NOMO-1 treated with DMSO at 0.1 percent for 48 hours (cell line): ENCODE measurements at regions not wholly inside any gene's neighbourhood (a gene's known extent, or its start where the extent isn't known, plus 50 kb on each side); places are given as distances from the start of the nearest gene placed in this dataset.

Source experiments
- DNase-seq: peaks from one replicate; lab custom pipeline; 2025; ENCODE audit not compliant: unreplicated experiment; lab: John Stamatoyannopoulos, UW

DNA sequence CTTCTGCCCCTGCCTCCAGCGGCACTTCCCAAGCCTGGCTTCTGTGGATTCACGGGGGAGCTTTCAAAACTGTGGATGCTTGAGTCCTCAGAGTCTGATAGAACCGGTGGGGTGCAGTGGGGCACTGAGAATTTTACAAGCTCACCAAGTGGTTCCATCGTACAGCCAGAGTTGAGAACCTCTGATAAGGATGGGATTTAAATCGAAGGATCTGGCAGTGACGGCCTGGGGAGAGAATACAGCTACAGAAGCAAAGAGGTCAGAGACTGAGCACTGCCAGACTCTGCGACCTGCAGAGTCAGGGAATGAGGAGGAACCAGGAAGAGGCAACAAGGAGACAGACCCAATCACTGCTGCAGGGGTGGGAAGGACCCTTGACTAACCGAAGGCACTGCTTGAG, 124.6 kb upstream of the BOD1 start:
- DNase-seq: no peak

DNA sequence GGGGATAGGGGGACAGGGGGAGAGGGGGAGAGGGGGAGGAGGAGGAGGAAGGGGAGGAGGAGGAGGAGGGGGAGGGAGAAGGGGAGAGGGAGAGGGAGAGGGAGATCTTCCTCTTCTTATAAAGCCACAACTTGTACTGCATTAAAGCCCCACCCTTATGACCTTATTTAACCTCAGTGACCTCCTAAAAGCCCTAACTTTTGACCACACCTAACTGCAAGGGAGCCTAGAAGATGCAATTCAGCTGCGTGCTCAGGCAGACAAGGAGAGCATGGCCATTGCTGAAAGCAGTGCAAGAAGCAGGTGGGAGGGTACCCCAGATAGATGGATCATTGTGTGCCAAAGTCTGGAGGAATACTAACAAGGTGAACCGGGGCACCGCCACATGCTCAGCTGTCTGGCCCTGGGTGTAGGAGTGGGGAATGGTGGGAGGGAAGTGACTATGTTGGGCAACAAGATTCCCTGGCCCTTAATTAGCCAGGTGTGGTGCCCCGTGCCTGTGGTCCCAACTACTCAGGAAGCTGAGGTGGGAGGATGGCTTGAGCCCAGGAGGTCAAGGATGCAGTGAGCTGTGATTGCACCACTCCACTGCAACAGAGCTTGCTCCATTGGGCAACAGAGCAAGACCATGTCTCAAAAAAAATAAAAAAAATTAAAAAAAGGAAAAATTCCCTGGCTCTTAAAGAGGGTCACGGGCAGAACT, 125.4 kb upstream of the BOD1 start:
- DNase-seq: no peak

DNA sequence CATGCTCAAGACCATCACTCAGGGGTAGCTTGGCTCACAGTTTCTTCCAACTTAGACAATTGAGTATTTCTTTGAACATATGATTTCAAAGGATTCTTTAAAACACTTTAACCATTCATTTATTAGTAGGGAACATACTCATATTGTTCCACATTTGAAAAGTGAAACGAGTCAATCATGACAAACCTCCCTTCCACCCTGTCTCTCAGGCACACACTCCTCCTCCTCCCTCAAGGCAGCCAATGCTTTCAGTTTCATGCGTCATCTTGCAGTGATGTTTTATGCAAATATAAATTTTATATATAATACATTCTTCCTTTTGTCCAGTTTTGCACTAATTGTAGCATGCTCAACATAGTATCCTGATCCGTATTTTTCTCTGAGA, 126.0 kb upstream of the BOD1 start:
- no peak for DNase-seq

DNA sequence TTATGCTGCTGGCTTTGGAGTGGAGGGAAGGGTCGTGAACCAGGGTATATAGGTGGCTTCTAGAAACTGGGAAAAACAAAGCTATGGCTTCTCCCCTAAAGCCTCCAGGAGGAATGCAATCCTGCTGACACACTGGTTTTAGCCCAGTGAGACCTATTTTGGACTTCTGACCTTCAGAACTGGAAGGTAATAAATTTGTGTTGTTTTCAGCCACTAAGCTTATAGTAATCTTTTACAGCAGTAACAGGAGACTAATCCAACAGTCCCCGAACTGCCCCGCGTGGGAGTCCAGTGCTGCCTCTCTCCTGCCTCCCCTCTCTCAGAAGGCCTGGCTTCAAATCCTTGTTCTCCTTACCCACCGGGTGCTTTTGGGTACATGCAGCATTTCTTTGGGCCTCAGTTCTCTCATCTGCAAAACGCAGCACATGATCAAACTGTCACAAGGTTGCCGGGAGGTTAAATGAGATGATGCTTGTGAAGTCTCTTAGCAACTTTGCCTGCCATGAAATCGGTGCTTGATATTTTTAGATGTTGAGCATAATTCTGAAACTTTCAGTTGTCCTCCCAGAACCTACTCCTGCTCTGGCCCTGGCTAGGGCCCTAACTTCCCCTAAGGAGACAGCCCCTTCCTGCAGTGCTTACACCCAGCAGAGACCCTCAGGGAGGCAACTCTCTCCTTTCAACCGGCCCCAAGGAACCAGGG, 127.3 kb upstream of the BOD1 start:
- DNase-seq: no peak

DNA sequence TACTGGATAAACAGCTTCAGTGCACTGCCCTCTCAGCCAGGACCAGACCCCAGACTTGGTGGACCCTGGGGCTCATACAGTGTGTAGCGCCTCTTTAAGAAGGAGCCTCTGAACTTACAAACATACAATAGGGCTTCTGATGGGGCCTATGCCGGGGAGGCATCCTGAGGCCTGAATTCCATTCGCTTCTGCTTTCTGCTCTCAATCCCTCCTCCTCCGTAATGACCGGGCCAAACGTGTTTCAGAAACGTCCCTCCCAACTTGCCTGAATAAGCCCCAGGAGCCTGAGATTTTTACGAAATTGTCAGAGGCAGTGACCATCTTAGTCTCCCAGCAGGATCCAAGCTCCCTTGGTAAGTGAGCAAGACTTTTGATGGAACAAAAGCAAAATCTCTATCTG, 128.1 kb upstream of the BOD1 start:
- no peak for DNase-seq

DNA sequence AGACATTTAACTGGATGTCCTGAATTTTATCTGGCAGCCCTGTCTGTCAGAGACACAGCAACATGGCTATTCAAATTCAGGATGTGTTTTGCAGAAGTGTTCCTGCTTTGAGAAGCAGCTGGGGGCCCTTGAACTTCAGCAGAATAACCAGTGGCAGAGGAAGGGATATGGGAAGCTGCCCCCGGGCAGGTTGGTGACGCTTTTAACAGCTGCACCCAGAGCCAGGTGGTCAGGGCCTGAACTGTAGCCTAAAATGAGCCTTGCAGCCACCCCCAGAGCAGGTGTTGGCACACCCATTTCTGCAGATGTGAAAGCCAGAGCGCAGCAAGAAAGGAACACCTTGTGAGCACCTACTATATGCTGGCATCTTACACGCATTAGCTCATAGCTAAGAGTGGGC, 128.7 kb upstream of the BOD1 start:
- DNase-seq: peak; percentile 8

DNA sequence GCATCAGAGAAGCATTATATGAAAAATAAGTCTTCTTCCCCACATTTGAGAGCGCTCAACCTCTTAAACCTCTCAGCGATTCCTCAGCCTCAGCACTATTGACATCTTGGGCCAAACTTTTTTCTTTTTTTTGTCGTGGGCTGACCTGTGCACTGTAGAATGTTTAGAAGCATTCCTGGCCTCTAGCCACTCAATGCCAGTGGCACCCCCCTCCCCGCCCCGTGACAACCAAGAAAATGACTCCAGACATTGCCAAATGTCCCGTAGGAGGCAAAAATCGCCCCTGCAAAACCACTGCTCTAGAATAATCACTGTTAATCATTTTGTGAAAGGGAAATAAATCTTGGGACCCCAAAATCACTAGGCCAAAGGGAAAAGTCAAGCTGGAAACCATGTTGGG, 129.1 kb upstream of the BOD1 start:
- DNase-seq: no peak

DNA sequence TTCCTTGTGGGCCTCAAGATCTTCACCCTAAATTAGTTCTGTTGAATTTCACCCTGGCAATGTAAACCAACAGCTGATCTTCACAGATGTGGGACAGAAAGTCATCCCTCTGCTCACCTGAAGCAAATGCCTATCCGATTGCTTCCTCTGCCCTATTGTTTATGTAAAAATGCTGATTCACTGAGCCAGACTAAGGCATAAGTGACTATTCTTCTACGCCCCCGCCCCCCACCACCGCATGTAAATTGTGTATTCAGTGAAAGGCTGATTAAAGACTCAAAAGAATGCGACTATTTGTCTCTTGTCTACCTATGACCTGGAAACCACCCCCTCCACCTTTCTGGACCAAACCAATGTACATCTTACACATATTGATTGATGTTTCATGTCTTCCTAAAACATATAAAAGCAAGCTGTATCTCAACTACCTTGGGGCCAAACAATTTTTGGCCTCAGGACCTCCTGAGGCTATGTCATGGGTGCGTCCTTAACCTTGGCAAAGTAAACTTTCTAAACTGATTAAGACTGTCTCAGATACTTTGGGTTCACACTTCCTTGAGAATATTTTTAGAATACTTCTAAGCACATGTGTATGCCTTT, 129.7 kb upstream of the BOD1 start:
- no peak for DNase-seq

DNA sequence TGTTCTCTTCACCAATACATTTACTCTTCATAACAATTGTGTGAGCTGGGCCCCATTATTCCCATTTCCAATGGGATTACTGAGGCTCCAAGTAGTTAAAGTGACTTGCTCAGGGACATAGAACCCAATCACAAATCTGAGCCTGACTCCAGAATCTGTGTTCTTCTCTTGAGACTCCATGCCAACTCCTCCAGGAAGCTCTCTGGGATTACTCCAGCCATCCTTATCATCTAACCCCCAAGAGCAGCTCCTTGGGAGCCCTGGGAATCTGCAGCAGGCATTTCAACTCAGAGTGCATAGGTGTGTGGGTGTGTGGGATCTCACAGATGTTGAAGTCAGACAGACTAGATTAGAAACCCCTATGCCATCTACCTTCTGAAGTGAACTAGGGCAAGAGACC, 131.4 kb upstream of the BOD1 start:
- no peak for DNase-seq

DNA sequence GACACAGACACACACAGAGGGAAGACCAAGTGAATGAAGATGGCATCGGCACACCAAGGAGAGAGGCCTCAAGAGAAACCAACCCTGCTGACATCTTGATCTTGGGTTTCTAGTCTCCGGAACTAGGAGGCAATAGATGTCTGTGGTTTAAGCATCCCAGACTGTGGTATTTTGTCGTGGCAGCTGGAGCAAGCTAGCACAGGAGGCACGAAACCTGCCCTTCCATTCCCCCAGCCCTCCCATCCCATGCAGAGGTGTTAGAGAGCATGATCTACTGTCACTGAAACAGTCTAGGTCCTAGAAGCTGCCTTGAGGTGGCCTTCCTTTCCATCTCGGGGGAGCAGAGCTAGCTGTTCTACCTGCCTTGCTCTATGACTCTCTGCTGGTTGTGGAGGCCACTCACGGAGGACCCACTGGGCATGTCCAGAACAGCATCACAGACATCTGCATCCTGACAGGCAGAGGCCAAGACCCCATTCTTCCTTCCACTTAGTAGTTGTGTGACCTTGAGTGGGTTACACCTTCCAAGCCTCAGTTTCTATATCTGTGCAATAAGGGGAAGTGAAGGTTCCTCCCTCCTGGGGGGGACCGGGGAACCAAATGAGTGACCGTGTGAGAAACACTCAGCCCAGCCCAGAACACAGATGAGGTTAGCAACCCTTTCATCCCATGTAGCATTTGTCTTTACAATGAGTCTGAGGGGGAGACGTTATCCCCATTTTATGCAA, 134.3 kb upstream of the BOD1 start:
- DNase-seq: no peak

DNA sequence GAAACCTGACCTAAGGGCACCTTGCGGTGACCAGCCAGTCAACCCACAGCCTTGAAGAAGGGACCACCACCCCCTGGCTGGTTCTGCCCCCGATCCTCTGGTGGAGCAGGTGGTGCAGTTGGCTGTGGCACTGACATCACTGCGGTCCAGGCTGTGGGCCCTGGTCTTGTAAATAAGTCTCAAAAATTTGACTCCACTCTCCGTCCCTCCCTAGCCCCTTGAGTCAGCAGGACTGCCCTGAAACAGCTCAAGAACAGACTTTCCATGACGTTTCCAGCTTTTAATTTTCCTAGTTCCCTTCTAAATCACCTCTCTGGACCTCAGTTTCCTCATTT, 134.8 kb upstream of the BOD1 start:
- no peak for DNase-seq

DNA sequence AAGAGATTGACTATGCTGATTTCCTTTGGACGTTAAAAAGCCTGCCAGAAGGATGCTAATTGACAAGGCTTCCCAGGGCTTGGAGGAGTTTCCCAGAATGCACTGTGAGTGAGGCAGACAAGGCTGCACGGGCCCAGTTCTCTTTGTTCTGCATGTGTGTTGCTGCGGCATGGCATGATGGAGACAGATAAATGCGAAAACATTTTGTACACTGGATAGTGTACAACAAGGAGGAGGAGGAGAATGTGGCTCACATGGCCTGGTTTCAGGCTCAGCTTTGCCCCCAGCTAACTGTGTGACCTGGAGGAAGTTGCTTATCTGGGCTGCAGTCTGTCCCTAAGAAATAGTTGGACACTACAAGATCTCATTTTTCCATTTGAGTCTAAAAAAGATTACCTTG, 135.5 kb upstream of the CPEB4 start:
- DNase-seq: no peak

DNA sequence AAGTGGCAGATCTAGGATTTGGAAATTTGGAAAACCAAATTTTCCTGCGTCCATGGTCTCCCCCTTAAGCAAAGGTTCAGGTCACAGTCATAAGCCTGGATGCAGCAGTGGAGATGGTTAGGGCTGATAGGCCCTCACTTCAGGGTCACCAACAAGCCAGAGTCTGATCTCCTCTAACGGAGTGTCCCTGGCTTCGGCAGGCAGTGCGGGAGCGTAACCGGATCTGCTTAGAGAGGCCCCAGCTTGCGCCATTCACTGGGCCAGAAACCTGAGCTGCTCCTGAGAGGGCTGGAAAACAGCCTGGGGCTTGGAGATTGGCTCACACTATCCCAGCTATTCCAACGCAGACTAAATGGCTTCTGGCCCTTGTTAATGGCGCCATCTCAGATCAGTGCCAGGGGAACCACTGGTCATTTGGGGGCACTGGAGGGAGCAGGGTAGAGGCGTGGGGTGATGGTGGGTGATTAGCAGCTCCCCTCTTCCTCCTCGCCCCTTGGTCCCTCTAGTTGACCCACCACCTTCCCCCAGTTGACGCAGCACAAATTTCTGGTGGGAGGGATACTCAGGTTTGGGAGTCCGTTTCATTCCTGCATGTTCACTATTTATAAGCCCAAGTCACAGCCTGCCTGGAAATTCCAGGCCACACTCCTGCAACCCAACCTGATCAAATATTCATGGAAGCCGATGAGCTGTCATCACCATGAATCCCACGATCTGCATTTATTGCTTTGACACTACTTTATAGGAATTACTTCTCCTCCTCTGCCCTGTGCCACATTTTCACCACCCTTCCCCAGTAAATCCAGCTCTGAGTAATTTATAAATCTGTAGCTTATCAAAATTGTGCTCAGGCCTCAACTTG, 134.6 kb upstream of the CPEB4 start:
- no peak for DNase-seq

DNA sequence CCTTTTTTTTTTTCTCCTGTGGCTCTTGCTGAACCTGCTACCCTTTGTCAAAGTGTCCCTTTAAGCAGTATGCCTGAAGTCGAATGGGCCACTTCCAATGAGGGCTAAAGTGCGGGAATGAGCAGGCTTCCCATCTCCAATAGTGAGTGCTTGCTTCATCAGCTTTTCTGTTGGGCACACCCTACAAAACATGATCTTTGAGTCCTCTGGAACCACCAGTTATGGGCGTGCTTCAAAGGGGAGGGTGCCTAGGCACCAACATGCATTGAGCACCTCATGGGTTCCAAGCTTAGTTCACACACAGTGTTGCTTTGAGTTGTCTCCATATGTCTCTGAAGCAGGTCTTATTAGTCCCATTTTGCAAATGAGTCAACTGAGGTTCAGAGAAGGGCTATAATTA, 132.8 kb upstream of the CPEB4 start:
- no peak for DNase-seq

DNA sequence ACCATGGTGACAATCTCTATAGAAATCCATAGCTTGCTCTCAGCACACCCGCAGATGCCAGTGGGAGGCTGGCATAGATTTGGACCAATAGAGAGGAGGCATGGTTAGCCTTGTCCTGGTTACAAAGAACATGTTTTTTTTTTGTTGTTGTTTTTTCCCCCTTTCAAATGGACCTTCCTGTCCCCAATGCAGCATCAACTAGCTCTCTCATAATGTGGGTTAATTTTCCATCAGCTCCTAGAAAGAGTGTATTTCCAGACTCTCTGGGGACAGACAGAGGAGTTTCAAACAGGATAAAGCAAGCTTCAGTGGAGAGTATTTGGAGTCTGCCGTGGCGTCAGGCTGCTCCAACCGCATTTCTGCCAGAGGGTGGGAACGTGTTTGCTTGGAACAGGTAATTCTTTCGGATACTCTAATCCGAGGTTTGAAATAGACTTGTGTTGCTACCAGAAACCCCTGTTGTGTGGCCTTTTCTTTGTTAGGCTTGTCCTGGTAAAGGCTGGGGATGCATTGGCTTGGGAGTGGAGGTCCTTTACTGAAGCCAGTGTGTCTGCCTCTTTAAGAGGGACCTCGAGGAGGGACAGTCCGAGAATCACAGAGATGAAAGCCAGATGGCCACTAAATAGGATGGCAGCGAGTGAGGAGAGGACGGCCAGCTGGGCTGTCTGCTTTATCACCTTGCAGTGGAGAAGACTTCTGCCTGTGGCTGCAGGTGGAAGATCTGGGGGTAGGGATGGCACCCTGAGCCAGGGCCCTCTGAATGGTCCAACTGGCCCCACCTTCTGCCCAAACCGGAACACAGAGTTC, 130.5 kb upstream of the CPEB4 start:
- DNase-seq: no peak

DNA sequence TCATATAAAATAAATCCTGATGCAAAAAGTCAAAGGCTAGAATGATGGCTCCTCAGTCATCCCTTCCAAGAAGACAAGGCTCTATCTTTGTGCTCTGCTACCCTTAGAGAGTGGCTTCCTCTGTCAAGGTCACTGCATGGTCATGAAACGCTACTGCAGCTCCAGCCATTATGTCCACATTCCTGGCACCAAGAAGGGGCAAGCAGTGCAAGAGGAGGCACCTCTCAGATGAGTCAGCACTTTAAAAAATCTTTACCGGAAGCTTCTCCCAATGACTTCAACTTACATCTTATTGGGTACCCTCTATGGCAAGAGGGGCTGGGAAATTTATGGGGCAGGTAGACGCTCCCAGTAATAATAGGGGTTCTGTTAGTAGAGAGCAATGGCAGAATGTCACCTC, 129.5 kb upstream of the CPEB4 start:
- DNase-seq: no peak

DNA sequence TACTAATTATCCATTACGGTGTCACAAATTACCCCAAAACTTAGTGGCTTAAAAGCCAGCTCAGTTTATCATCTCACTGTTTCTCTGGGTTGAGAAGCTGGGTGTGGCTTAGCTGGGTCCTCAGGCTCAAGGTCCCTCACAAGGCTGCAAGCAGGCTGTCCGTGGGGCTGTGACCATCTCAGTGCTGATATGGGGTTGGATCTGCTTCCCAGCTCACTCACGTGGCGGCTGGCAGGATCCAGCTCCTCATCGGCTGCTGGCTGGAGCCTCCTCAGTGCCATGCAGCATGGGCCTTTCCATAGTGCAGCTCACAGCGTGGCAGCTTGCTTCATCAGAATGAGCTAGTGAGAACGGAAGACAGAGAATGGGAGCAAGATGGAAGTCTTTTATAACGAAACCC, 128.5 kb upstream of the CPEB4 start:
- no peak for DNase-seq

DNA sequence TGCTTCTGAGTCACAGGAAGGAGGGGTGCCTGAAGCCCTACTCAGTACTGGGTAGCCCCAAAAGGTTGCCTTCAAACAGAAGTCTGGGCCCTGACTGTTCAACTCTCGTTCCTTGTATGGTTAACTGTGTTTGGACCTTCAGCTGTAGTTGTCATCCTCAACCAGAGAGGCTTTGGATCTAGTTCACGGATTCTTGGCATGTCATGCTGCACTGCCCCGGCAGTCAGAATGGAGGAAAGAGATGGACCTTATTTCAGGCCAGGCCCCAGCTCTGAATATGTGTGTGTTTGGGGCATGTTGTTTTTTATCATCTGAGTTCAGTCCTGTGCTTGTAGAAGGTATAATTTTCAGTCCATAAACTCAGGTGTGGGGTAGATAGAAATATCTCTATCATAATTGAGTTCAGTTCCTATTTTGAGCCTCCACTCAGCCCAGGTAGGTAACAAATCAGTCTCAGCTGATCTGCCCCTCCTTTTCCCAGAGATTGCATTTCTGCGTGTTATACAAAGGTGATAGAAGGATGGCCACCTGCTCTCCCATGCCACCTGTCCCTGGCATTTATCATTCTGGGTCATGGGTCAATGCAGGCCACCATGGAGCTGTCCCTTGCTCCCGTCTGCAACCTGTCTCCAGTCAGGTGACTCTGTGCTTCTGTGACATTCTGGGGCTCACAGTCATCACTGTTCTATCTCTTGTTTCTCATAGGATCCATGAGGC, 127.5 kb upstream of the CPEB4 start:
- DNase-seq: no peak

DNA sequence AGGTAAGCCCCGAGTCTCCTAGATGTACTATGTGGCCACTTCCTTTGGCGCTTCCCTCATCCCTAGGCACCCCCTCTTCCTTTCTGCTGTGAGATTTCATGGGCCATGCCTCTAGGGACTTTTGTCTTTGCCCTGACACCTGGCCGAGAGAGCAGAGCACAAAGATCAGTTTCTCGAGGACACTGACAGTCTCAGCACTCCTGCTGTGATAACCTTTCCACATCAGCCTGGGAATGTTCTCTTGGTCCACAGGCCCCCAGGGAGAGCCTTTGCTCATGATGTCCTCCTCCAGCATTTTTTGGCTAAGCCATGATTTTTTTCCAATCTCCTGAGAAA, 127.0 kb upstream of the CPEB4 start:
- no peak for DNase-seq

DNA sequence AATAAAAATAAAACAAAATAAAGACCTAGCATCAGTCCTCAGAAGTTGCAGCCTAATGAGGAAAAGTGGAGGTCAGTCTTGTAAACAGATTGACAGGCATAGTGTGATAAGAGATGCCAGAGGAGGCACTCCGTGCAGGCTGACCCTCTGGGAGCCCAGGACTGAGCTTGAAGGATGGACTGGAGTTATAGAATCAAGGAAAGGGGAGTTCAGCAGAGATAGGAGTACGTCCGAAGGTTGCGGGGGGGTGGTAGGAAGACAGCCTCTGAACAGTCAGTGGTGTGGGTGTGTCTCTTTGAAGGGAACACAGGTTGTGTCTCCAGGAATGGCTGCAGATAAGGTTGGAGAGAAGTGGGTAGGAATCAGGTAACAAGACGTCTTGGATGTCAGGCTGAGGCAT, 126.1 kb upstream of the CPEB4 start:
- no peak for DNase-seq
